HEK293 (cell line): ENCODE measurements at regions not wholly inside any gene's neighbourhood (a gene's known extent, or its start where the extent isn't known, plus 50 kb on each side); places are given as distances from the start of the nearest gene placed in this dataset.

Experiments used
- CTCF ChIA-PET: fragments of 350-600 bp; formaldehyde crosslinking; extraction: SDS; loops from one replicate; lab custom pipeline; 2021; ENCODE audit warnings: antibody characterized with exemption; lab: Yijun Ruan, JAX
- POLR2A ChIA-PET: fragments of 300-600 bp; formaldehyde crosslinking; extraction: SDS; loops from one replicate; lab custom pipeline; 2020; ENCODE audit warnings: antibody characterized with exemption, inconsistent platforms; lab: Yijun Ruan, JAX
- H3K27ac ChIP-seq: fragments of 200-500 bp; sonication (Bioruptor generic); 2 replicates; pipeline ENCODE4 v1.5.1; 2014; ENCODE audit warnings: low read depth, low read length, control low read depth, inconsistent platforms; ENCODE audit errors: extremely low read depth
- H3K36me3 ChIP-seq, 2 experiments: fragments of 200-500 bp in 1 of 2; sonication (Bioruptor generic) in 1 of 2; 1 replicate in 1 of 2; 2 replicates in 1 of 2; pipeline ENCODE4 v1.5.1; 2014 to 2017; ENCODE audit warnings: inconsistent platforms in 2 of 2, low read length in 2 of 2; ENCODE audit not compliant: control insufficient read depth in 2 of 2, insufficient read depth in 1 of 2
- H3K4me1 ChIP-seq: fragments of 200-500 bp; sonication (Bioruptor generic); 2 replicates; pipeline ENCODE4 v1.5.1; 2014; ENCODE audit warnings: mild to moderate bottlenecking, low read length, inconsistent platforms; ENCODE audit not compliant: control insufficient read depth, insufficient read depth
- H3K4me3 ChIP-seq: 2 replicates; pipeline ENCODE4 v1.5.1; 2011; ENCODE audit warnings: low read depth, mild to moderate bottlenecking, control low read depth, low read length, moderate library complexity
- H3K9me3 ChIP-seq: fragments of 200-500 bp; sonication (Bioruptor generic); 2 replicates; pipeline ENCODE4 v1.5.1; 2014; ENCODE audit warnings: low read depth, low read length, inconsistent platforms; ENCODE audit not compliant: control insufficient read depth, insufficient read depth
- GLI4 ChIP-seq: fragments of 450-650 bp; formaldehyde crosslinking; IDR thresholded peaks from 2 replicates; pipeline ENCODE4 v1.5.1; 2016; ENCODE audit warnings: missing biosample characterization, missing genetic modification characterization
- HOXD13 ChIP-seq: sonication (generic); formaldehyde crosslinking; IDR thresholded peaks from 2 replicates; pipeline ENCODE4 v1.8.0; 2022; ENCODE audit warnings: missing genetic modification reagents, borderline replicate concordance
- KLF8 ChIP-seq: fragments of 450-650 bp; formaldehyde crosslinking; IDR thresholded peaks from 2 replicates; pipeline ENCODE4 v1.5.1; 2016; ENCODE audit warnings: missing biosample characterization, missing genetic modification characterization
- KLF9 ChIP-seq: fragments of 450-650 bp; formaldehyde crosslinking; IDR thresholded peaks from 2 replicates; pipeline ENCODE4 v1.5.1; 2016; ENCODE audit warnings: missing biosample characterization, missing genetic modification characterization, low read depth
- MYNN ChIP-seq: fragments of 450-650 bp; formaldehyde crosslinking; IDR thresholded peaks from 2 replicates; pipeline ENCODE4 v1.5.1; 2016; ENCODE audit warnings: missing biosample characterization, missing genetic modification characterization, borderline replicate concordance
- SP2 ChIP-seq: fragments of 450-650 bp; formaldehyde crosslinking; IDR thresholded peaks from 2 replicates; pipeline ENCODE4 v1.5.1; 2016; ENCODE audit warnings: missing biosample characterization, missing genetic modification characterization
- SP7 ChIP-seq: fragments of 450-650 bp; formaldehyde crosslinking; IDR thresholded peaks from 2 replicates; pipeline ENCODE4 v1.5.1; 2016; ENCODE audit warnings: missing biosample characterization, missing genetic modification characterization
- WT1 ChIP-seq: fragments of 450-650 bp; formaldehyde crosslinking; IDR thresholded peaks from 2 replicates; pipeline ENCODE4 v1.5.1; 2016; ENCODE audit warnings: missing biosample characterization, missing genetic modification characterization
- ZEB2 ChIP-seq: fragments of 450-650 bp; formaldehyde crosslinking; IDR thresholded peaks from 2 replicates; pipeline ENCODE4 v1.5.1; 2016; ENCODE audit warnings: missing biosample characterization, missing genetic modification characterization
- ZNF16 ChIP-seq: fragments of 450-650 bp; formaldehyde crosslinking; IDR thresholded peaks from 2 replicates; pipeline ENCODE4 v1.5.1; 2016; ENCODE audit warnings: low read depth, missing biosample characterization, missing genetic modification characterization
- ZNF350 ChIP-seq: fragments of 450-650 bp; formaldehyde crosslinking; IDR thresholded peaks from 2 replicates; pipeline ENCODE4 v1.5.0; 2017; ENCODE audit warnings: missing biosample characterization, mild to moderate bottlenecking, missing genetic modification characterization
- ZNF433 ChIP-seq: fragments of 450-650 bp; formaldehyde crosslinking; IDR thresholded peaks from 2 replicates; pipeline ENCODE4 v1.5.1; 2016; ENCODE audit warnings: missing biosample characterization, missing genetic modification characterization, low read depth
- ZNF48 ChIP-seq: fragments of 450-650 bp; formaldehyde crosslinking; IDR thresholded peaks from 2 replicates; pipeline ENCODE4 v1.5.1; 2016; ENCODE audit warnings: missing biosample characterization, missing genetic modification characterization
- ZNF510 ChIP-seq: fragments of 450-650 bp; formaldehyde crosslinking; IDR thresholded peaks from 2 replicates; pipeline ENCODE4 v1.5.1; 2018; ENCODE audit warnings: mild to moderate bottlenecking, missing genetic modification characterization, missing biosample characterization; ENCODE audit not compliant: insufficient replicate concordance
- ZNF530 ChIP-seq: fragments of 450-650 bp; formaldehyde crosslinking; IDR thresholded peaks from 2 replicates; pipeline ENCODE4 v1.5.1; 2016; ENCODE audit warnings: low read depth, missing biosample characterization, missing genetic modification characterization
- ZNF561 ChIP-seq: fragments of 450-650 bp; IDR thresholded peaks from 2 replicates; pipeline ENCODE4 v1.5.1; 2018; ENCODE audit warnings: missing biosample characterization, missing genetic modification characterization, borderline replicate concordance
- ZNF624 ChIP-seq: fragments of 450-650 bp; formaldehyde crosslinking; IDR thresholded peaks from 2 replicates; pipeline ENCODE4 v1.5.1; 2017; ENCODE audit warnings: missing biosample characterization, missing genetic modification characterization
- ZNF830 ChIP-seq: fragments of 450-650 bp; IDR thresholded peaks from 2 replicates; pipeline ENCODE4 v1.5.0; 2018; ENCODE audit warnings: missing biosample characterization, missing genetic modification characterization, low read depth, mild to moderate bottlenecking, moderate library complexity
- TF ChIP-seq, protein P1 (sequence below): fragments of 450-650 bp; formaldehyde crosslinking; IDR thresholded peaks from 2 replicates; pipeline ENCODE4 v1.5.1; 2016; ENCODE audit warnings: missing biosample characterization, missing genetic modification characterization
- TF ChIP-seq, protein P2 (sequence below): fragments of 450-650 bp; formaldehyde crosslinking; IDR thresholded peaks from 2 replicates; pipeline ENCODE4 v1.5.1; 2017; ENCODE audit warnings: missing biosample characterization, mild to moderate bottlenecking, missing genetic modification characterization, moderate library complexity
- TF ChIP-seq, protein P3 (sequence below): fragments of 450-650 bp; formaldehyde crosslinking; conservative IDR thresholded peaks from 2 replicates; pipeline ENCODE4 v1.5.1; 2016; ENCODE audit warnings: low read depth, missing biosample characterization, missing genetic modification characterization
- TF ChIP-seq, protein P4 (sequence below): fragments of 450-650 bp; formaldehyde crosslinking; IDR thresholded peaks from 2 replicates; pipeline ENCODE4 v1.5.1; 2016; ENCODE audit warnings: missing biosample characterization, missing genetic modification characterization, borderline replicate concordance
- TF ChIP-seq, protein P5 (sequence below): fragments of 450-650 bp; formaldehyde crosslinking; IDR thresholded peaks from 2 replicates; pipeline ENCODE4 v1.5.1; 2016; ENCODE audit warnings: missing biosample characterization, missing genetic modification characterization

DNA sequence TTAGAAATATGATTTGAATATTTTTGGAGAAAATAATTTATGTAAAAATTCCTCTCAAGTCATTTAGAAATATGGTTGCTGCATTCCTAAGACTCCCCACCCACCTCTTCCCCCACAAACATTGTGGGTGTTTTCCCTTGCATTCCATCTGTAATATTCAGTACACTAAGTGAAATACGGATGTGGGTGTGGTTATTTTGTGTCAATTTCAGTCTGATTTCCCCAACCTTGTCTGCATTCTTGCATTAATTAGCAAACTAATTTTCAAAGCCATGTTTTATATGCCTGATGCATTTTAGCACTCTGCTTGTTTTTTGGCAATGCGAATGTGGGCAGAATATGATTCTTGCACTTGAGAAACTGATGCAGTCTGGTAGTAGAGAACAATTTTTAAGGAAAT, 408.3 kb upstream of the RGMA start (continued):
- TF ChIP-seq HOXD13 (CRISPR knock-in tag) (no peak), ZNF624 (tag by site-specific recombination) (no peak), KLF8 (tag by site-specific recombination) (no peak), ZNF530 (no peak), KLF9 (no peak), WT1 (tag by site-specific recombination) (no peak)
- TF ChIP-seq, protein P1, sequence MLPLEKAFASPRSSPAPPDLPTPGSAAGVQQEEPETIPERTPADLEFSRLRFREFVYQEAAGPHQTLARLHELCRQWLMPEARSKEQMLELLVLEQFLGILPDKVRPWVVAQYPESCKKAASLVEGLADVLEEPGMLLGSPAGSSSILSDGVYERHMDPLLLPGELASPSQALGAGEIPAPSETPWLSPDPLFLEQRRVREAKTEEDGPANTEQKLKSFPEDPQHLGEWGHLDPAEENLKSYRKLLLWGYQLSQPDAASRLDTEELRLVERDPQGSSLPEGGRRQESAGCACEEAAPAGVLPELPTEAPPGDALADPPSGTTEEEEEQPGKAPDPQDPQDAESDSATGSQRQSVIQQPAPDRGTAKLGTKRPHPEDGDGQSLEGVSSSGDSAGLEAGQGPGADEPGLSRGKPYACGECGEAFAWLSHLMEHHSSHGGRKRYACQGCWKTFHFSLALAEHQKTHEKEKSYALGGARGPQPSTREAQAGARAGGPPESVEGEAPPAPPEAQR, result no peak
- TF ChIP-seq, protein P2, sequence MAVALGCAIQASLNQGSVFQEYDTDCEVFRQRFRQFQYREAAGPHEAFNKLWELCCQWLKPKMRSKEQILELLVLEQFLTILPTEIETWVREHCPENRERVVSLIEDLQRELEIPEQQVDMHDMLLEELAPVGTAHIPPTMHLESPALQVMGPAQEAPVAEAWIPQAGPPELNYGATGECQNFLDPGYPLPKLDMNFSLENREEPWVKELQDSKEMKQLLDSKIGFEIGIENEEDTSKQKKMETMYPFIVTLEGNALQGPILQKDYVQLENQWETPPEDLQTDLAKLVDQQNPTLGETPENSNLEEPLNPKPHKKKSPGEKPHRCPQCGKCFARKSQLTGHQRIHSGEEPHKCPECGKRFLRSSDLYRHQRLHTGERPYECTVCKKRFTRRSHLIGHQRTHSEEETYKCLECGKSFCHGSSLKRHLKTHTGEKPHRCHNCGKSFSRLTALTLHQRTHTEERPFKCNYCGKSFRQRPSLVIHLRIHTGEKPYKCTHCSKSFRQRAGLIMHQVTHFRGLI (tag by site-specific recombination), result no peak

DNA sequence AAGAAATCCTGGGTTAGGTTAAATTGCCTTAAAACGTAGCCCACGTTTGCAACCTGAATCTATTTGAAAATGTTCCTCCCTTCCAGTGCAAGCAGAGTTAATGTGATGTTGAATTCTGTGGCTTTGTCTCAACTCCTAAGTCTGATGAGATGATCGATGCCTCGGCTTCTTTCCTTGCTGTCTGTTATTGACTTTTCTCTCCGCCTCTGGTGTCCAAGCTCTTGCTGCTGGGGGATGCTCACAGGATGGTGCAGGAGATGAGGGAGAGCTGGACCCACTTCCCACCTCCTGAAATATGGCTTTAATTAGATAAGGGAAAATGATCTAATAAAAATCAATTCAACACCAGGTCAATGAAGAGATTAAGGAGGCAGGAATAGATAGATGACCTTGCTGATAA, 407.9 kb upstream of the RGMA start:
- Histone ChIP-seq H3K4me3 (no peak overlapping the region), H3K36me3 (no peaks in the 10 kb centered on the region), H3K27ac (no peak overlapping the region), H3K9me3 (no peaks in the 10 kb centered on the region), H3K4me1 (no peaks in the 10 kb centered on the region)
- ChIA-PET CTCF (no interaction called here), POLR2A (interaction anchor here (0.6 kb wide), 1 partner anchor 407 kb away, joined by 4 read pairs; no protein-coding TSS in a partner anchor)
- no peak for TF ChIP-seq GLI4 (tag by site-specific recombination)
- TF ChIP-seq, protein P3, sequence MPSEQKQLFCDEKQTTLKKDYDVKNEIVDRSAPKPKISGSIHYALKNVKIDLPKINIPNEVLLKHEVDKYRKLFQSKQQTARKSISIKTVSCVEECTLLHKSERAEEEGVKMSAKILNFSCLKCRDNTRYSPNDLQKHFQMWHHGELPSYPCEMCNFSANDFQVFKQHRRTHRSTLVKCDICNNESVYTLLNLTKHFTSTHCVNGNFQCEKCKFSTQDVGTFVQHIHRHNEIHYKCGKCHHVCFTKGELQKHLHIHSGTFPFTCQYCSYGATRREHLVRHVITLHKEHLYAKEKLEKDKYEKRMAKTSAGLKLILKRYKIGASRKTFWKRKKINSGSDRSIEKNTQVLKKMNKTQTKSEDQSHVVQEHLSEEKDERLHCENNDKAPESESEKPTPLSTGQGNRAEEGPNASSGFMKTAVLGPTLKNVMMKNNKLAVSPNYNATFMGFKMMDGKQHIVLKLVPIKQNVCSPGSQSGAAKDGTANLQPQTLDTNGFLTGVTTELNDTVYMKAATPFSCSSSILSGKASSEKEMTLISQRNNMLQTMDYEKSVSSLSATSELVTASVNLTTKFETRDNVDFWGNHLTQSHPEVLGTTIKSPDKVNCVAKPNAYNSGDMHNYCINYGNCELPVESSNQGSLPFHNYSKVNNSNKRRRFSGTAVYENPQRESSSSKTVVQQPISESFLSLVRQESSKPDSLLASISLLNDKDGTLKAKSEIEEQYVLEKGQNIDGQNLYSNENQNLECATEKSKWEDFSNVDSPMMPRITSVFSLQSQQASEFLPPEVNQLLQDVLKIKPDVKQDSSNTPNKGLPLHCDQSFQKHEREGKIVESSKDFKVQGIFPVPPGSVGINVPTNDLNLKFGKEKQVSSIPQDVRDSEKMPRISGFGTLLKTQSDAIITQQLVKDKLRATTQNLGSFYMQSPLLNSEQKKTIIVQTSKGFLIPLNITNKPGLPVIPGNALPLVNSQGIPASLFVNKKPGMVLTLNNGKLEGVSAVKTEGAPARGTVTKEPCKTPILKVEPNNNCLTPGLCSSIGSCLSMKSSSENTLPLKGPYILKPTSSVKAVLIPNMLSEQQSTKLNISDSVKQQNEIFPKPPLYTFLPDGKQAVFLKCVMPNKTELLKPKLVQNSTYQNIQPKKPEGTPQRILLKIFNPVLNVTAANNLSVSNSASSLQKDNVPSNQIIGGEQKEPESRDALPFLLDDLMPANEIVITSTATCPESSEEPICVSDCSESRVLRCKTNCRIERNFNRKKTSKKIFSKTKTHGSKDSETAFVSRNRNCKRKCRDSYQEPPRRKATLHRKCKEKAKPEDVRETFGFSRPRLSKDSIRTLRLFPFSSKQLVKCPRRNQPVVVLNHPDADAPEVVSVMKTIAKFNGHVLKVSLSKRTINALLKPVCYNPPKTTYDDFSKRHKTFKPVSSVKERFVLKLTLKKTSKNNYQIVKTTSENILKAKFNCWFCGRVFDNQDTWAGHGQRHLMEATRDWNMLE, result no peak
- TF ChIP-seq, protein P4, sequence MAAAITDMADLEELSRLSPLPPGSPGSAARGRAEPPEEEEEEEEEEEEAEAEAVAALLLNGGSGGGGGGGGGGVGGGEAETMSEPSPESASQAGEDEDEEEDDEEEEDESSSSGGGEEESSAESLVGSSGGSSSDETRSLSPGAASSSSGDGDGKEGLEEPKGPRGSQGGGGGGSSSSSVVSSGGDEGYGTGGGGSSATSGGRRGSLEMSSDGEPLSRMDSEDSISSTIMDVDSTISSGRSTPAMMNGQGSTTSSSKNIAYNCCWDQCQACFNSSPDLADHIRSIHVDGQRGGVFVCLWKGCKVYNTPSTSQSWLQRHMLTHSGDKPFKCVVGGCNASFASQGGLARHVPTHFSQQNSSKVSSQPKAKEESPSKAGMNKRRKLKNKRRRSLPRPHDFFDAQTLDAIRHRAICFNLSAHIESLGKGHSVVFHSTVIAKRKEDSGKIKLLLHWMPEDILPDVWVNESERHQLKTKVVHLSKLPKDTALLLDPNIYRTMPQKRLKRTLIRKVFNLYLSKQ, result no peak
- TF ChIP-seq ZNF433 (tag by site-specific recombination), result no peak
- TF ChIP-seq ZNF561, result no peak
- no peak for TF ChIP-seq ZNF350
- no peak for TF ChIP-seq ZNF830
- TF ChIP-seq SP7 (tag by site-specific recombination), result no peak
- no peak for TF ChIP-seq MYNN (tag by site-specific recombination)
- no peak for TF ChIP-seq ZNF510 (tag by site-specific recombination)
- no peak for TF ChIP-seq ZEB2 (tag by site-specific recombination)
- TF ChIP-seq ZNF48 (tag by site-specific recombination), result no peak
- no peak for TF ChIP-seq SP2
- TF ChIP-seq, protein P5, sequence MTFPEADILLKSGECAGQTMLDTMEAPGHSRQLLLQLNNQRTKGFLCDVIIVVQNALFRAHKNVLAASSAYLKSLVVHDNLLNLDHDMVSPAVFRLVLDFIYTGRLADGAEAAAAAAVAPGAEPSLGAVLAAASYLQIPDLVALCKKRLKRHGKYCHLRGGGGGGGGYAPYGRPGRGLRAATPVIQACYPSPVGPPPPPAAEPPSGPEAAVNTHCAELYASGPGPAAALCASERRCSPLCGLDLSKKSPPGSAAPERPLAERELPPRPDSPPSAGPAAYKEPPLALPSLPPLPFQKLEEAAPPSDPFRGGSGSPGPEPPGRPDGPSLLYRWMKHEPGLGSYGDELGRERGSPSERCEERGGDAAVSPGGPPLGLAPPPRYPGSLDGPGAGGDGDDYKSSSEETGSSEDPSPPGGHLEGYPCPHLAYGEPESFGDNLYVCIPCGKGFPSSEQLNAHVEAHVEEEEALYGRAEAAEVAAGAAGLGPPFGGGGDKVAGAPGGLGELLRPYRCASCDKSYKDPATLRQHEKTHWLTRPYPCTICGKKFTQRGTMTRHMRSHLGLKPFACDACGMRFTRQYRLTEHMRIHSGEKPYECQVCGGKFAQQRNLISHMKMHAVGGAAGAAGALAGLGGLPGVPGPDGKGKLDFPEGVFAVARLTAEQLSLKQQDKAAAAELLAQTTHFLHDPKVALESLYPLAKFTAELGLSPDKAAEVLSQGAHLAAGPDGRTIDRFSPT, result no peak
- TF ChIP-seq ZNF16 (tag by site-specific recombination), result no peak
